Coronary artery (tissue), 2 donors: ENCODE measurements at regions not wholly inside any gene's neighbourhood (a gene's known extent, or its start where the extent isn't known, plus 50 kb on each side); places are given as distances from the start of the nearest gene placed in this dataset.
"Not testable (repeated sequence)": the region's sequence is repeated elsewhere in the genome, so short reads cannot be mapped to it uniquely, and the experiment has no call there.

Experiments used
- DNase-seq: peaks from one replicate; pipeline ENCODE4 v3.0.0-alpha.2; 2017; ENCODE audit warnings: low spot score
- H3K27ac ChIP-seq, 2 donors: fragments of 200-600 bp; sonication (generic); one replicate each; pipeline ENCODE4 v1.5.1; 2016 to 2019
- H3K4me3 ChIP-seq: fragments of 200-600 bp; sonication (generic); 2 replicates; pipeline ENCODE4 v1.5.1; 2016; ENCODE audit warnings: mild to moderate bottlenecking, moderate library complexity
- CTCF ChIP-seq: fragments of 200-600 bp; sonication (generic); IDR thresholded peaks from one replicate; pipeline ENCODE4 v1.5.1; 2019; ENCODE audit warnings: antibody characterized with exemption

DNA sequence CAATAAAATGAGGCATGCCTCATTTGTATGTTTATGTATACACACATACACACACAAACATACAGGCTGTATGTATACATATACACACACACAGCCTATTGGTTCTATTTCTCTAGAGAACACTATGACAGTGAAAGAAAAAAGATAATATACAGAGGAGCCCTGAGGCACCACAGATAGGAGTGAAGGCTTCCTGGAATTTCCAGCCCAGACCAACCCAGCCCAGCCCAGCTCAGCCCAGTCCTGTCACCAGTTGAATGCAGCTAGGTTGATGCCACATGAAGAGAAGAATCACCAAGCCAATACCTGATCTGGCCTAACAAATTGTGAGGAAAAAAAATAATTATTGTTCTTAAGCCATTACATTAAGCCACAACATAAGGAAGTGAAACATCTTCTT, 126.9 kb upstream of the PDE4D start:
- no peak for DNase-seq
- Histone ChIP-seq H3K27ac (no peak overlapping the region), H3K4me3 (no peak overlapping the region)
- no peak for TF ChIP-seq CTCF

DNA sequence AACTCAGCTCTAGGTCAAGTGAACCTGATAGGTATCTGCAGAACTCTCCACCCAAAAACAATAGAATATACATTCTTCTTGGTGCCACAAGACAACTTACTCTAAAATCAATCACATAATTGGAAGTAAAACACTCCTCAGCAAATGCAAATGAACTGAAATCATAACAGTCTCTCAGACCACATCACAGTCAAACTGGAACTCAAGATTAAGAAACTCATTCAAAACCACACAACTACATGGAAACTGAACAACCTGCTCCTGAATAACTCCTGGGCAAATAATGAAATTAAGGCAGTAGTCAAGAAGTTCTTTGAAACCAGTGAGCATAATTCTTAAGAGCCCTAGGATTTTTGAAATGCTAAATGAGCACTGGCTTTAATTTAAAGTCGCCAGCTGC, 125.4 kb upstream of the PDE4D start:
- not testable (repeated sequence) for H3K4me3 ChIP-seq, DNase-seq, H3K27ac ChIP-seq

DNA sequence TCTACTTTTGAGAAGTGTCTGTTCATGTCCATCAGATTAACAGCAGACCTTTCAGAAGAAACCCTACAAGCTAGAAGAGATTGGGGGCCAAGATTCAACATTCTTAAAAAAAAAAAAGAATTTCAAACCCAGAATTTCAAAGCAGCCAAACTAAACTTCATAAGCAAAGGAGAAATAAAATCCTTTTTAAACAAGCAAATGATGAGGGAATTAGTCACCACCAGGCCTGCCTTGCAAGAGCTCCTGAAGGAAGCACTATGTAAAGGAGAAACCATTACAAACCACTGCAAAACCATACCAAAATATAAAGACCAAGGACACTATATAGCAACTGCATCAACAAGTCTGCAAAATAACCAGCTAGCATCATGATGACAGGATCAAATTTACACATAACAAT, 124.6 kb upstream of the PDE4D start:
- no peak overlapping the region for H3K27ac ChIP-seq
- TF ChIP-seq CTCF, result no peak
- DNase-seq, result no peak
- no peak overlapping the region for H3K4me3 ChIP-seq

DNA sequence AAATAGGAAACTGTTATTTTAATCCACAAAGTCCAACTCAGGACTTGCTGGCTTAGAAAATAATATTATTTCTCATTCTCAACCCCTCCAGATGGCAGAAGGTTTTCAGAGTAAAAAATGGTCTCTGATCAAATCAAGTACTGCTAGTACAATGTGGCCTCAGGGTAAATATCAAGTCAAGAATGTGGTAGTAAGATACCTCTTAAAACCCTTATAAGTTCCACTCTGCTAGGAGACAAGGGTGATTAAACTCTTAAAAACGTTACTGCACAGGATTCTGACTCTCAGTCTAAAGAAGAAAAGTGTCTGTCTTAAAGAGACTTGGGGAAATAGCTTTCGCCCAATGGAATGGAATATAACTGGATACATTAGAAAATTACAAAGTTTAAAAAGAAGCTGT, 120.8 kb upstream of the PDE4D start:
- no peak overlapping the region for H3K4me3 ChIP-seq
- H3K27ac ChIP-seq, result no peak overlapping the region
- DNase-seq, result no peak
- no peak for TF ChIP-seq CTCF

GRCh38 chr5:60010853-60011252, 117.3 kb upstream of the PDE4D start:
- TF ChIP-seq CTCF, result no peak
- no peak for DNase-seq
- no peak overlapping the region for H3K27ac ChIP-seq
- no peak overlapping the region for H3K4me3 ChIP-seq

GRCh38 chr5:60010328-60010727, 116.8 kb upstream of the PDE4D start:
- Histone ChIP-seq H3K27ac (no peak overlapping the region), H3K4me3 (no peak overlapping the region)
- no peak for TF ChIP-seq CTCF
- no peak for DNase-seq

- H3K27ac ChIP-seq, result no peak overlapping the region
- TF ChIP-seq CTCF, result no peak
- no peak overlapping the region for H3K4me3 ChIP-seq
- no peak for DNase-seq
These were observed 114.2 kb upstream of the PDE4D start for GRCh38 chr5:60007729-60008128.

- no peak overlapping the region for H3K4me3 ChIP-seq
- no peak for DNase-seq
- H3K27ac ChIP-seq, result no peak overlapping the region
- no peak for TF ChIP-seq CTCF
These were observed 105.5 kb upstream of the PDE4D start for GRCh38 chr5:59999056-59999455.
